Keratinocyte (primary cell): ENCODE measurements at regions not wholly inside any gene's neighbourhood (a gene's known extent, or its start where the extent isn't known, plus 50 kb on each side); places are given as distances from the start of the nearest gene placed in this dataset.

ENCODE experiments used
- DNase-seq: peaks from one replicate; pipeline ENCODE4 v3.0.0-alpha.2; 2011; ENCODE audit warnings: low read depth, missing footprints, low spot score
- FAIRE-seq: peaks from 2 replicates; lab custom pipeline; 2011; peaks lifted over from hg19 to GRCh38; lab: Jason Lieb, UNC
- H2AFZ ChIP-seq: 2 replicates; pipeline ENCODE4 v1.6.0; 2012; ENCODE audit warnings: low read length, control low read depth, inconsistent platforms; ENCODE audit not compliant: control insufficient read depth
- H3K27ac ChIP-seq: 2 replicates; pipeline ENCODE4 v1.5.1; 2011; ENCODE audit warnings: low read length; ENCODE audit not compliant: control insufficient read depth, insufficient read depth
- H3K27me3 ChIP-seq: 3 replicates; pipeline ENCODE4 v1.6.0; 2011; ENCODE audit warnings: low read length; ENCODE audit not compliant: control insufficient read depth, insufficient read depth; ENCODE audit errors: extremely low read depth
- H3K36me3 ChIP-seq, 2 experiments: 2 replicates in 1 of 2; 3 replicates in 1 of 2; pipeline ENCODE4 v1.5.1; 2011; ENCODE audit warnings: low read length in 2 of 2, mild to moderate bottlenecking in 1 of 2; ENCODE audit not compliant: control insufficient read depth in 2 of 2, insufficient read depth in 2 of 2; ENCODE audit errors: extremely low read depth in 1 of 2
- H3K4me1 ChIP-seq: 3 replicates; pipeline ENCODE4 v1.5.1; 2011; ENCODE audit warnings: low read length; ENCODE audit not compliant: control insufficient read depth, insufficient read depth; ENCODE audit errors: extremely low read depth
- H3K4me2 ChIP-seq: 3 replicates; pipeline ENCODE4 v1.6.0; 2011; ENCODE audit warnings: low read depth, low read length; ENCODE audit not compliant: control insufficient read depth, insufficient read depth; ENCODE audit errors: extremely low read depth
- H3K4me3 ChIP-seq, 3 experiments: fragments of 200-600 bp in 1 of 3; sonication (generic) in 1 of 3; 2 replicates in 2 of 3; 3 replicates in 1 of 3; pipeline ENCODE4 v1.5.1; 2011 to 2016; ENCODE audit warnings: low read length in 3 of 3, mild to moderate bottlenecking in 3 of 3, control low read depth in 2 of 3, inconsistent platforms in 1 of 3, low read depth in 1 of 3, mixed read lengths in 1 of 3, mixed run types in 1 of 3, moderate library complexity in 1 of 3; ENCODE audit not compliant: control insufficient read depth in 2 of 3, insufficient read depth in 2 of 3; ENCODE audit errors: extremely low read depth in 1 of 3
- H3K79me2 ChIP-seq: 2 replicates; pipeline ENCODE4 v1.6.0; 2012; ENCODE audit warnings: low read length; ENCODE audit not compliant: control insufficient read depth, insufficient read depth
- H3K9ac ChIP-seq: 3 replicates; pipeline ENCODE4 v1.6.0; 2011; ENCODE audit warnings: low read length; ENCODE audit not compliant: control insufficient read depth, insufficient read depth; ENCODE audit errors: extremely low read depth
- H3K9me1 ChIP-seq: 3 replicates; pipeline ENCODE4 v1.6.0; 2011; ENCODE audit warnings: low read length; ENCODE audit not compliant: control insufficient read depth, insufficient read depth; ENCODE audit errors: extremely low read depth
- H3K9me3 ChIP-seq: 2 replicates; pipeline ENCODE4 v1.5.1; 2012; ENCODE audit warnings: low read depth, low read length; ENCODE audit not compliant: control insufficient read depth
- H4K20me1 ChIP-seq: 3 replicates; pipeline ENCODE4 v1.6.0; 2011; ENCODE audit warnings: low read length; ENCODE audit not compliant: control insufficient read depth, insufficient read depth; ENCODE audit errors: extremely low read depth
- EZH2 ChIP-seq: IDR thresholded peaks from one replicate; pipeline ENCODE4 v1.6.1; 2012; ENCODE audit warnings: inconsistent platforms, mild to moderate bottlenecking, low read length, moderate library complexity
- dilution Hi-C: fragments of 300-500 bp; cut with MboI; formaldehyde crosslinking; loops from one replicate; pipeline ENCODE4 v1.7.0; 2020; ENCODE audit warnings: low sequenced_read_pairs; ENCODE audit not compliant: extremely low pct_ligation_motif_present
- TF ChIP-seq, protein P1 (sequence below), 3 experiments: IDR thresholded peaks in 1 of 3; conservative IDR thresholded peaks in 1 of 3; optimal IDR thresholded peaks in 1 of 3; 2 replicates in 2 of 3; 3 replicates in 1 of 3; pipeline versions ENCODE3 to v1.5.1; 2011; ENCODE audit warnings: low read length in 3 of 3, mild to moderate bottlenecking in 3 of 3, moderate library complexity in 2 of 3, control low read depth in 1 of 3, inconsistent platforms in 1 of 3; ENCODE audit not compliant: insufficient read depth in 2 of 3; ENCODE audit errors: extremely low read depth in 1 of 3

DNA sequence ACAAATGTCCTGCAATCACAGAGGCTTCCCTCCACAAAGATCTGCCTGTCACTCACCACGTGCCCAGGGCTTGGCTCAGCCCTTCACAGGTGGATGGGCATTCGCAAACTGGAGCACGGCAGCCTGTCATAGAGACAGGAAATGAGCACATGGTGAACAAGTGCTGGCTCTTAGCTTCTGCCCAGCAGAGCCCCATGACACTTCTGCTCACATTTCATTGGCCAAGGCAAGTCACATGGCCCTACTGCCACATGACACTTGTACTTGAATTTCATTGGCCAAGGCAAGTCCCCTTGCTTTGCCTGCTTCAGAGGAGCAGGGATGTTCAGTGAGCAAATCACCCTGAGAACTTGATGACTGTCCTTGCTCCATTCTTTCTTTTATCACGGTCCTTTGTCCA is 110.8 kb upstream of the PPP2R2D start:
- FAIRE-seq: no peak
- TF ChIP-seq, protein P1, sequence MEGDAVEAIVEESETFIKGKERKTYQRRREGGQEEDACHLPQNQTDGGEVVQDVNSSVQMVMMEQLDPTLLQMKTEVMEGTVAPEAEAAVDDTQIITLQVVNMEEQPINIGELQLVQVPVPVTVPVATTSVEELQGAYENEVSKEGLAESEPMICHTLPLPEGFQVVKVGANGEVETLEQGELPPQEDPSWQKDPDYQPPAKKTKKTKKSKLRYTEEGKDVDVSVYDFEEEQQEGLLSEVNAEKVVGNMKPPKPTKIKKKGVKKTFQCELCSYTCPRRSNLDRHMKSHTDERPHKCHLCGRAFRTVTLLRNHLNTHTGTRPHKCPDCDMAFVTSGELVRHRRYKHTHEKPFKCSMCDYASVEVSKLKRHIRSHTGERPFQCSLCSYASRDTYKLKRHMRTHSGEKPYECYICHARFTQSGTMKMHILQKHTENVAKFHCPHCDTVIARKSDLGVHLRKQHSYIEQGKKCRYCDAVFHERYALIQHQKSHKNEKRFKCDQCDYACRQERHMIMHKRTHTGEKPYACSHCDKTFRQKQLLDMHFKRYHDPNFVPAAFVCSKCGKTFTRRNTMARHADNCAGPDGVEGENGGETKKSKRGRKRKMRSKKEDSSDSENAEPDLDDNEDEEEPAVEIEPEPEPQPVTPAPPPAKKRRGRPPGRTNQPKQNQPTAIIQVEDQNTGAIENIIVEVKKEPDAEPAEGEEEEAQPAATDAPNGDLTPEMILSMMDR (optimal IDR thresholded peaks at IDR 0.05 in 1 of 3, IDR thresholded peaks at IDR 0.05 in 1 of 3, conservative IDR thresholded peaks at IDR 0.05 in 1 of 3; ENCODE audit: extremely low read depth in 1 of 3, insufficient read depth in 2 of 3, low read length in 3 of 3): no peak
- no peak for TF ChIP-seq EZH2
- Histone ChIP-seq H3K9ac (no peak overlapping the region), H3K4me3 (no peak overlapping the region), H3K9me1 (no peaks in the 10 kb centered on the region), H3K4me1 (no peaks in the 10 kb centered on the region), H4K20me1 (no peaks in the 10 kb centered on the region), H3K9me3 (no peaks in the 10 kb centered on the region), H3K79me2 (no peaks in the 10 kb centered on the region), H3K4me2 (no peak overlapping the region), H2AFZ (no peak overlapping the region), H3K27ac (no peak overlapping the region), H3K36me3 (no peaks in the 10 kb centered on the region), H3K27me3 (no peaks in the 10 kb centered on the region)
- dilution Hi-C loops: no loop called here
- no peak for DNase-seq

DNA sequence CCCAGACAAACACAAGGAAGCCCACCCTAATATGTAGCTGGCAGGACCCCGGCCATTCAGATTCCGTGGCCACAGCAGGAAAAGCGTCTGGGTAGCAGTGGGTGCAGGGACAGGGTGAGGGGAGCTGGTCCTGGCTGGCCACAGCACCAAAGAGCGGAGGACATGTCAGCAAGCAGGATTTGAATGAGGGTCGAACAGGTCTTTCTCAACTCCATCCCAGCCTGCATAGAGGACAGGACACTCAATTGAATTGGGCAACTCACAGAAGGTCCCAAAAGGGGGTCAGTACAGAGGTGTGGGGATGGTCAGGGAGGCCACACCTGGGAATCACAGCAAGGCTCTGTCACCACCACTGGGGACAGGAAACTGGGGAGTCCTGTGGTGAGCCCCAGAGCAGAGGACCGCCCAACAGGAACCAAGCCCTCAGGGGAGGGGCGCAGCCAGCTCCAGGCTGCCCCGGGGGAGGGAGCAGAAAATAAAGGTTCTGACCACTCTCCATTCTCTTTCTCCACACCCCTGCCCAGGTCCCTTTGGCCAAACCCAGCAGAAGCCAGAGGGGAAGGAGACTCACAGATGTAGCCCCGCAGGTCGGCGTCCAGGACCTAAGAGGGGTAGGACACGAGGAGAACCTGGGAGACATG is 108.7 kb upstream of the PPP2R2D start:
- no peaks in the 10 kb centered on the region for H3K9me3 ChIP-seq
- FAIRE-seq: no peak

More for the DNA sequence above, 108.7 kb upstream of the PPP2R2D start:
- no peaks in the 10 kb centered on the region for H3K9me1 ChIP-seq
- no peaks in the 10 kb centered on the region for H3K4me1 ChIP-seq
- TF ChIP-seq, protein P1 (optimal IDR thresholded peaks at IDR 0.05 in 1 of 3, IDR thresholded peaks at IDR 0.05 in 1 of 3, conservative IDR thresholded peaks at IDR 0.05 in 1 of 3; ENCODE audit: extremely low read depth in 1 of 3, insufficient read depth in 2 of 3, low read length in 3 of 3): no peak
- no peak for TF ChIP-seq EZH2
- no peaks in the 10 kb centered on the region for H3K79me2 ChIP-seq
- H3K4me3 ChIP-seq: no peak overlapping the region
- dilution Hi-C loops: no loop called here
- no peak overlapping the region for H3K27ac ChIP-seq
- no peak overlapping the region for H3K9ac ChIP-seq
- H4K20me1 ChIP-seq: no peaks in the 10 kb centered on the region
- DNase-seq: no peak
- H2AFZ ChIP-seq: no peak overlapping the region
- H3K4me2 ChIP-seq: no peak overlapping the region
- H3K27me3 ChIP-seq: no peaks in the 10 kb centered on the region
- no peaks in the 10 kb centered on the region for H3K36me3 ChIP-seq
